ENCODE measurements at regions not wholly inside any gene's neighbourhood (a gene's known extent, or its start where the extent isn't known, plus 50 kb on each side); places are given as distances from the start of the nearest gene placed in this dataset.
"Not testable (repeated sequence)": the region's sequence is repeated elsewhere in the genome, so short reads cannot be mapped to it uniquely, and the experiment has no call there.

DNA sequence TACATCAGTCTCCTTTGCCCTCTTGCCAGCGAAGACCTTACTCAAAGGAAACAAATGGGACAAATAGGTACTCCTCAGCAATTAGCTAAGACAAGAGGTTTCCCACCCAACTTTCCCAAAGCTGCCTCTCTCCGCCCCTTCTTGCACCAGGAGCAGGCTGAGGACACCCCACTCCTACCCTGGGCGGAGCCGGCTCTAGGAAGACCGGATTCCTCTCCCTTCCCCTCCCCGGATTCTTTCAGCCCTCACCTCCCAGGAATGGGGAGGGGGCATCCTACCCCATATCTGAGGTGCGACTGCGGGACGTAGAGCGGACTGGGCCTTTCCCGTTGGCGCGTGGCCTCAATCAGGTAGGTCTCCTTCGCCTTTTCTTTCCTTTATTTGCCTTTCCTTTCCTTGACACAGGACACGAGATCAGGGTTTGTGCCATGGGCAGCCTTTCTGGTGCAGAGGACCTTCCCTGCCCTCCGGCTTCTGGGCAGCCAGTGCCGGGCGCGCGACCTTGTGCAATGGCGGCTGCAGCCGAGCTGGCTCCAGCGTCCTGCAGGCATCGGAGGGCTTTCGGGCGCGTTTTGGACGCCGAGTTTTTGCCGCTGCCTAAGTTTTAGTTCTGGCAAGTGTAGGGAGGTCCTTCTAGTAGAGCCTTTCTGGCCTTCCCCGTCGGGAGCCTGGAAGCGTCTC lies 279.9 kb downstream of the PLS3 start:
- DNase-seq (ENCODE audit: low read depth), result not testable (repeated sequence)

DNA sequence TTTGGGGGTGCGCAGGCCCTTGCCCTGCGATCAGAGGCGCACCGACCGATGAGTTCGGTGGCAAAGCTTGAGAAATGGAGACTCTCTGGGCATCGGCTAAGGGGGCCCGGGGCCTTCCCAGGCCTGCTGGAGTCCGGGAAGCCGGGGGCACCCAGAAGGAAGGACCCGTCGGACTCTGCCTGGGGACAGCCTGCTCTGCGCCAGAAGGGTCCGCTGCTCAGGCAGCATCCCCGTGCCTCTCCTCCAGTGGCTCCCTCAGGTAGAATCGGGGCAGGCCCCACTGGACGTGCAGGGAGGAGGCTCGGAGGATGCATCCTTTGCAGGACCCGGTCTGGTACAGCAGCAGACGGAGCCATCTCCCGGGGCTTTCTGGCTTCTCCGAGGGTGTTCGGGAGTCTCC lies 290.0 kb downstream of the PLS3 start:
- not testable (repeated sequence) for DNase-seq (ENCODE audit: low read depth)

- not testable (repeated sequence) for DNase-seq (ENCODE audit: low read depth)
Observed at GRCh38 chrX:115853260-115853659, 292.3 kb downstream of the PLS3 start.

GRCh38 chrX:115881170-115881569 lies 289.4 kb upstream of the AGTR2 start:
- not testable (repeated sequence) for DNase-seq (ENCODE audit: low read depth)

DNA sequence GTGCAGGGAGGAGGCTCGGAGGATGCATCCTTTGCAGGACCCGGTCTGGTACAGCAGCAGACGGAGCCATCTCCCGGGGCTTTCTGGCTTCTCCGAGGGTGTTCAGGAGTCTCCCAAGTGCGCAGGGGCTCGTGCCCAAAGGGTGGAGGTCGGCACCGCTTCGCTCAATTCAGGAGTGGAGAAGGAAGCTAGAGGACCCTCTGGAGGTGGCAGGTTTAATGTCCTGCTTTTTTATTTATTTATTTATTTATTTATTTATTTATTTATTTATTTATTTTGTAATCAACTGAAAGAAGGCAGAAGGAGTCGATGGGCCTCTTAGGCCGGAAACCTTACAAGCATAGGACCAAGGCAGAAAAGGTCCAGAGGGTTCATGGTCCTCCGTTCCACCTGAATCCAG lies 286.4 kb upstream of the AGTR2 start:
- DNase-seq (ENCODE audit: low read depth), result not testable (repeated sequence)

DNA sequence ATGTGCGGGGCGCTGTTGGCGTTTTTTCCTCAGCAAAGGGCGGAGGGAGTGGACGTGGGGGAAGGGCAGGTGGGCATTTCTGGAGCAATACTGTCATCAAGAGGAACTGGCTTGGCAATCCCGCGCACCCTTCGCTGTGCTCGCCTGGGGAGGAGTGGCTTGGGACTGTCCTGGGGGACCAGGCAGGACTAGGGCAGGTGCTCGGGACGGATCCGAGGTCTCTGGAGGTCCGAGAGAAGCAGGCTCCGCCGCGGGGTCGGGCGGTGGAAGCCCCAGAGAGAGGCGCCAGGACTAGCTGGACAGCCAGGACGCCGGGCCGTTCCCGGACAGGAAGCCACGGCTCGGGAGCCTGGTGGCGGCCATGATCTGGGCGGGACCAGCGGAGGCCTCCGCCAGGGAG lies 282.5 kb upstream of the AGTR2 start:
- peak; percentile 48 for DNase-seq (ENCODE audit: low read depth)

DNA sequence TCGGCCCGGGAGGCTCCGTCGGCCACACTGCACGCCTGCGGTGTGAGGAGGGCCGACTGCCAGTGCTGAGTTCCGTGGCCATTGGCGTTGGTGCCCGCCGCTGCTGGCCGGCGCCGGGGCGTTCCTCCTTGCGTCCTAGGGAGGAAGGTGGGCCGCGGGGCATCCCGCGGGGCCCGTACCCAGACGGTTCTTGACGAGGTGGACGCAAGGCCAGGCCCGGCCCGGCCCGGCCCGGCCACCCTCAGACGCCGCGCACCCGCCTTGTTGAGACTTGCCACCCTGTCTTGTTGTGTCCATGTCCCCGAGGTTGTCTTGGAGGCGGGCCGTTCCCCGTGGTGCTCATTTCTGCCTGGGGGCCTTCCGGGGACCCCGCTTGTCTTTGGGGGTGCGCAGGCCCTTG lies 282.0 kb upstream of the AGTR2 start:
- not testable (repeated sequence) for DNase-seq (ENCODE audit: low read depth)

DNA sequence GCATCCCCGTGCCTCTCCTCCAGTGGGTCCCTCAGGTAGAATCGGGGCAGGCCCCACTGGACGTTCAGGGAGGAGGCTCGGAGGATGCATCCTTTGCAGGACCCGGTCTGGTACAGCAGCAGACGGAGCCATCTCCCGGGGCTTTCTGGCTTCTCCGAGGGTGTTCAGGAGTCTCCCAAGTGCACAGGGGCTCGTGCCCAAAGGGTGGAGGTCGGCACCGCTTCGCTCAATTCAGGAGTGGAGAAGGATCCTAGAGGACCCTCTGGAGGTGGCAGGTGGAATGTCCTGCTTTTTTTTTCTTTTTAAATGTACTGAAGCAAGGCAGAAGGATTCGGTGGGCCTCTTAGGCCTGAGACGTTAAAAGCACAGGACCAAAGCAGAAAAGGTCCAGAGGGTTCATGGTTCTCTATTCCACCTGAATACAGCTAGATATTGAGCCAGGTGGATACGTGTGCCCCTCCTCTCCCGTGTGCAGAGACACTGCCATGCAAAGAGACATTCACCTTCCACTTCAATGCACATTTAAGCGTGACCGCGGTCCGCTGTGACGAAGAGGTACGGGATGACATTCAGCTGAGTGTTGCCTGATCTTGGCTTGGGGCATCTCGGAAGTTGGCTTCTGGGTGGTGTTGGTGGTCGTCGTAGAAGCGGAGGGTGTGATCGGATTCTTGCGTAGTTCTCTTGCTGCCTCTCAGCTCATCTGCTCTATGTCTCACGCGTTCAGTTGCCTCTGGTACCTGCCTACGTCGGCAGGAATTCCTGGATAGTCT lies 281.2 kb upstream of the AGTR2 start:
- DNase-seq (ENCODE audit: low read depth), result no peak

DNA sequence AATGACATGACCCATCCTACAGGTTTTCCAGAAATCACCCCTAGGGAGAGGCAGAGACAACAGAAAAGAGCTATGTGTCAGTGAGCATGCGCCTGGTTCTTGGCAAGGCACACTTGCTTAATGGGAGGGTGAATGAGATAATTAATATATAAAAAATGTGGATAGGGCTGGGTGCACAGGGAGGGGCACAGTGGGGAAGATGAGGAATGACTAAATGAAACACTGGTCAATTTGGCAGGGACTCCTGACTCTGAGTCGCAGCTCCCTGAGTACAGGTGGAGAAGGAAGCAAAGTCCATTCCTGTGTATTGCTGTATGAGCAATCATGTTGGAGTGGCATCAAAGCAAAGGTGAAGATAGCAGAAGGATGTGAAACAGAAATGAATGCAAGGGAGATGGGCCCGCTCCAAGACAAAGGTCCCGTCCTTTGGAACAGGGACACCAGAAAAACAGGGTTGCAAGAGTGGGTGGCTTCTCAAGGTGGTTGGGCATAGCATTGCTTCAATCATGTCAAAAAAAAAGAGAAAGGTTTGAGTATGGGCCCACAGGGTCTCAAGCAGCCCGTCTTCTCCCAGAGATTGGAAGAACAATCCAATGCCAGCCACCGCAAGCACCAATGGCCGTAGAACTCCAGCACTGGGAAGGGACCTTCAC lies 278.4 kb upstream of the AGTR2 start:
- peak; percentile 0 for DNase-seq (ENCODE audit: low read depth)

- peak; percentile 74 for DNase-seq (ENCODE audit: low read depth)
Observed at GRCh38 chrX:115892787-115893671, 277.5 kb upstream of the AGTR2 start.

GRCh38 chrX:115894087-115894486 lies 276.5 kb upstream of the AGTR2 start:
- peak; percentile 15 for DNase-seq (ENCODE audit: low read depth)

DNA sequence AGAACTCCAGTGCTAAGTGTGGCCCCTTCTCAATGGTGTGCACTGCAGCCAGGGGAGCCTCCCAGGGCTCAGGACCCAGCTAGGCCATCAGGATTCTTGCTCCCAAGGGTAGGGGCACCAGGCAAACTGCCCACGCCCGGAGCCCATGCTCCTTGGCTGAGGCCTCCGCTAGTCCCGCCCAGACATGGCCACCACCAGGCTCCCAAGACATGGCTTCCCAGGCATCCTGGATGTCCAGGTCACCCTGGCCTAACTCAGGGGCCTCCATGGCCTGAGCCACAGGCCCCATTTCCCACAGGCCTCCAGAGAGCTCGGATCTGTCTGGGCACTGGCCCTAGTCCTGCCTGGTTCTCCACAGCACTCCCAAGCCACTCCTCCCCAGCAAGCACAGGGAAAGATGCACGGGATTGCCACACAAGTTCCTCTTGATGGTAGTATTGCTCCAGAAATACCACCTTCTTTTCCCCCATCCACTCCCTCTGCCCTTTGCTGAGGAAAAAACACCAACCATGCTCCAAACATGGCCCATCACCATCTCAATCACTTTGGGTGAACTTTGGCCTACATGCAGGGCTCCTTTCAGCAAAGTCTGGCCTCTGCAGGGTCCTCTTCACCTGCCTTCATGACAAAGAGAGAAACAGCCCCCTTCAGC lies 274.7 kb upstream of the AGTR2 start:
- DNase-seq (ENCODE audit: low read depth), result no peak

GRCh38 chrX:115896362-115896761 lies 274.2 kb upstream of the AGTR2 start:
- no peak for DNase-seq (ENCODE audit: low read depth)

DNA sequence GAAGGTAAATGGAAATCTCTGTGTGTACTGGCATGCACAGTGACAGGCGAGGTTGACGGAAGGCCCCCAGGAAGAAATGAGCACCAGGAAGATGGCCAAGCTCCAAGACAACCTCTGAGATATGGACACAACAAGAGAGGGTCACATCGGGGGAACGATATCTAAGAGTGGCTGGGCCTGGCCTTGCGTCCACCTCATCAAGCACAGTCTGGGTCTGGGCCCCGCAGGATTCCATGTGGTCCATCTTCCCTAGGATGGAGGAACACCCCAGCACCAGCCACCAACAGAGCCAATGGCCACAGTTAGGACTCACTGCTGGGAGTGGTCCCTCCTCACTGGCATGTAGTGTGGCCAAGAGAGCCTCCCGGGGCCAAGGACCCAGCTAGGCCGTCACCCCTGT lies 272.6 kb upstream of the AGTR2 start:
- DNase-seq (ENCODE audit: low read depth), result no peak

- DNase-seq (ENCODE audit: low read depth), result peak; percentile 4
Observed at GRCh38 chrX:115898382-115899001, 272.1 kb upstream of the AGTR2 start.

- DNase-seq (ENCODE audit: low read depth), result no peak
Observed at GRCh38 chrX:115900425-115900824, 270.1 kb upstream of the AGTR2 start.

DNA sequence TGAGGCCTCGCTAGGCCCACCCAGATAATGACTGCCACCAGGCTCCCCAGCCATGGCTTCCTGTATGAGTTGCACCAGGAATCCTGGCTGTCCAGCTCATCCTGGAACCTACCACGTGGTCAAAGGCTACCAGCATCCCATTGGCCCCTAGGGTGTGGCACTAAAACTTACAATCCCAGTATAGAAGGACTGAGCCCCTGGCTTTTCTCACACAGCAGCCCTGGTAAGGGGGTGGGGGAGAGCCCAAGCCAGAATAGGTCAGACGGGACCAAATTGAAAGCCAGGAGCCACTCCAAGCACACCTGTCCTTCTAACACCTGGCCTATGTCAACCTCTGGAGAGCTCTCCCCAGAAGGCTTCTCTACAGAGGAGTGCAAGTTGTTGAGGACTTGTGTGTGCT lies 269.3 kb upstream of the AGTR2 start:
- no peak for DNase-seq (ENCODE audit: low read depth)

- DNase-seq (ENCODE audit: low read depth), result no peak
Observed at GRCh38 chrX:115902995-115903394, 267.5 kb upstream of the AGTR2 start.

GRCh38 chrX:115906276-115906675 lies 264.3 kb upstream of the AGTR2 start:
- DNase-seq (ENCODE audit: low read depth), result no peak

DNA sequence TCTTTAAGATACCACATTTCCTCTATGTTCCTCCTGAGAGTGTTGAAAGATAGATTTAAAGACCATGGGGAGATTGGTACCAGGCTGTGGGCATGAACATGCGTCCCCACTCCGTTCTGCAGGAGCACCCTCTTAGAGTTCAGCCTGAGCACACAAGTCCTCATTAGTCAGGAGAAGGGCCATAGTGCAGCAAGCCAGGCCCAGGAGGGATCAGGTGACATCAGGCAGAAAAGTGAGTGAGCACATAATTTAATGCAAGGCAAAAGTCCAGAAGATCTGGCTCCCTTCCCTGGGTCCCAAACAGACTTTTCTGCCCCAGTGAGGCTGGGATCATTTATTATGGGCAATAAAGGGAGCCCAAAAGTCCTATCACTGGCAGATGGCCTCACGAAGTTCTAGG lies 263.7 kb upstream of the AGTR2 start:
- no peak for DNase-seq (ENCODE audit: low read depth)

Measured in HT1080 (cell line).